Activated naive CD4-positive, alpha-beta T cell treated with anti-CD3 and anti-CD28 coated beads, Interleukin-2, amount 50 U/mL, for 24 hours (primary cell): ENCODE measurements at regions not wholly inside any gene's neighbourhood (a gene's known extent, or its start where the extent isn't known, plus 50 kb on each side); places are given as distances from the start of the nearest gene placed in this dataset.

ENCODE experiments used
- H3K27ac Mint-ChIP-seq: one replicate; pipeline ENCODE4 v1.8.0; 2021; ENCODE audit warnings: mild to moderate bottlenecking, mixed read lengths
- H3K27me3 Mint-ChIP-seq: one replicate; pipeline ENCODE4 v1.8.0; 2021; ENCODE audit warnings: mixed read lengths
- H3K36me3 Mint-ChIP-seq: one replicate; pipeline ENCODE4 v1.8.0; 2021; ENCODE audit warnings: mixed read lengths
- H3K4me1 Mint-ChIP-seq: one replicate; pipeline ENCODE4 v1.8.0; 2021; ENCODE audit warnings: mixed read lengths
- H3K4me3 Mint-ChIP-seq: one replicate; pipeline ENCODE4 v1.8.0; 2021; ENCODE audit warnings: mild to moderate bottlenecking, mixed read lengths
- H3K9me3 Mint-ChIP-seq: one replicate; pipeline ENCODE4 v1.8.0; 2021; ENCODE audit warnings: mixed read lengths

DNA sequence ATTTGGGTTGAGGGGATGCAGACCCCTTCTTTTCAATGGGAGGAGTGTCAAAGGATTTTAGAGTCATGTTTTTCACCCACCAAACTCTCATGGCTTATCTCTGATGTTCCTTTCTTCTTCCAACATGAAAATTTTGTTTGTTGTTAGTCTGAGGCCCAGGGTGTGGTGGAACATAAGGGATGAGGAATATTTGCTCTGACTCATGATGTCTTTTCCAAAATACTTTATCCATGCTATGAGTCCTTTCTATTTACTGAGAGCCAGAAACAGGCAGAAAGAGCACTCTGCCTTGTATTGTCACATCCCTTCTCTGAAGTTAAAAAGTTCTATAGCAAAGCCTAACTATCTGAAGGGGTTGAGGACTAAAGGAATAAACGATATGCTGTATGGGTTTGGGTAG lies 61.6 kb upstream of the GYPA start:
- Mint-ChIP-seq H3K27ac (no peak overlapping the region), H3K9me3 (no peaks in the 10 kb centered on the region), H3K4me3 (no peak overlapping the region), H3K36me3 (no peaks in the 10 kb centered on the region), H3K4me1 (no peaks in the 10 kb centered on the region), H3K27me3 (no peaks in the 10 kb centered on the region)

- H3K9me3 Mint-ChIP-seq, result no peaks in the 10 kb centered on the region
- H3K4me1 Mint-ChIP-seq, result no peaks in the 10 kb centered on the region
- H3K27ac Mint-ChIP-seq, result no peak overlapping the region
- H3K36me3 Mint-ChIP-seq, result no peaks in the 10 kb centered on the region
- no peak overlapping the region for H3K4me3 Mint-ChIP-seq
- no peaks in the 10 kb centered on the region for H3K27me3 Mint-ChIP-seq
These were observed 62.6 kb upstream of the GYPA start for GRCh38 chr4:144203155-144203554.

- no peaks in the 10 kb centered on the region for H3K4me1 Mint-ChIP-seq
- H3K27ac Mint-ChIP-seq, result no peak overlapping the region
- no peaks in the 10 kb centered on the region for H3K36me3 Mint-ChIP-seq
- no peak overlapping the region for H3K4me3 Mint-ChIP-seq
- no peaks in the 10 kb centered on the region for H3K27me3 Mint-ChIP-seq
- H3K9me3 Mint-ChIP-seq, result no peaks in the 10 kb centered on the region
These were observed 63.9 kb upstream of the GYPA start for GRCh38 chr4:144204431-144204830.

- Mint-ChIP-seq H3K4me1 (no peaks in the 10 kb centered on the region), H3K36me3 (no peaks in the 10 kb centered on the region), H3K4me3 (no peak overlapping the region), H3K27me3 (no peaks in the 10 kb centered on the region), H3K27ac (no peak overlapping the region), H3K9me3 (no peaks in the 10 kb centered on the region)
These were observed 66.2 kb upstream of the GYPA start for GRCh38 chr4:144206711-144207110.

DNA sequence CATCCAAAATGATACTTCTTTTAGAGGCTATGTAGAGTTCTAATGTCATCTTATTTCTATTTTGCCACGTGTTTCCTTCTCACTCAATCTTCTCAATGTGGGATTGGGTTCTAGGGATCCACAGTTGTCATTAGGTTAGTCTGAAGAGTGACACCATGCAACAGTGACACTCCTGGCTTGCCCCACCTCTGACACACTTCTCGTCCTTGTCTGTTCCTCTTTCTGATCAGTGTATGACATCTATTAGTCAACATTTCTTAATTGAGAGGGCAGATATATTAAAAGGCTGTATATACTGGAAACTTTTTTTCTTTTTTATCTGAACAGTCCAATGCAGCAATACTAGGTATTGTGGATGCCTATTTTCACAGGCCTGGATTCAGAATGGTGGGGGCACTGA lies 67.6 kb upstream of the GYPA start:
- no peaks in the 10 kb centered on the region for H3K9me3 Mint-ChIP-seq
- H3K4me1 Mint-ChIP-seq, result no peaks in the 10 kb centered on the region
- no peak overlapping the region for H3K27ac Mint-ChIP-seq
- H3K27me3 Mint-ChIP-seq, result no peaks in the 10 kb centered on the region
- no peaks in the 10 kb centered on the region for H3K36me3 Mint-ChIP-seq
- no peak overlapping the region for H3K4me3 Mint-ChIP-seq

DNA sequence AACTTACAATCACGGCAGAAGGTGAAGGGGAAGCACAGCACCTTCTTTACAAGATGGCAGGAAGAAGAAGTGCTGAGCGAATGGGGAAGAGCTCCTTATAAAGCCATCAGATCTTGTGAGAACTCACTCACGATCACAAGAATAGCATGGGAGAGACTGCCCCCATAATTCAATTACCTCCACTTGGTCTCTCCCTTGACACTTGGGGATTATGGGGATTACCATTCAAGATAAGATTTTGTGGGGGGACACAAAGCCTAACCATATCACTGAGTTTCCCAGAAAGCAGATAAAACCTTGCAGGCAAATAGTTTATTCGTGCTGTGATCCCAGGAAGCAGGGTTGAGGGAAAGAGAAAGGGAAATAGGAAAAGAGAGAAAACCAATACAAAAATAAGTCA lies 69.0 kb upstream of the GYPA start:
- H3K27ac Mint-ChIP-seq, result no peak overlapping the region
- H3K4me1 Mint-ChIP-seq, result no peaks in the 10 kb centered on the region
- H3K36me3 Mint-ChIP-seq, result no peaks in the 10 kb centered on the region
- H3K9me3 Mint-ChIP-seq, result no peaks in the 10 kb centered on the region
- H3K27me3 Mint-ChIP-seq, result no peaks in the 10 kb centered on the region
- no peak overlapping the region for H3K4me3 Mint-ChIP-seq

DNA sequence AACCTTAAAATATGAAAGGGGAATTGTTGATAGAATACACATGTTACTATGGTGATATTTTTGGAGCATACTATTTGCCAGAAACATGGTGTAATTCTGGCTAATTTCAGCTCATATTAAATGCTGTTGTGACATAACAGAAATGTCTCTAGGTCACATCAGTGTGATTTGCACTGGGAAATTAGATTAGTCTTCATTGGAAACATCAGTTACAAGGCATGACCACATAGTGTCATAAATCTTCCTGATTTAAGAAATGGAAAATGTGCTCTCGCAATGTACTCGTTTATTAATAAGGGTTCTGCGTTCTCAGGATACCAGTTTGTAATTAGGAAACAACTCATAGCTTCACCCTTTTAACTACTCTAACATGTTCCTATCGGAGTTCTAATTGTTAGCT lies 72.9 kb upstream of the GYPA start:
- H3K27ac Mint-ChIP-seq, result no peak overlapping the region
- no peaks in the 10 kb centered on the region for H3K27me3 Mint-ChIP-seq
- no peaks in the 10 kb centered on the region for H3K4me1 Mint-ChIP-seq
- H3K36me3 Mint-ChIP-seq, result no peaks in the 10 kb centered on the region
- no peaks in the 10 kb centered on the region for H3K9me3 Mint-ChIP-seq
- no peak overlapping the region for H3K4me3 Mint-ChIP-seq

DNA sequence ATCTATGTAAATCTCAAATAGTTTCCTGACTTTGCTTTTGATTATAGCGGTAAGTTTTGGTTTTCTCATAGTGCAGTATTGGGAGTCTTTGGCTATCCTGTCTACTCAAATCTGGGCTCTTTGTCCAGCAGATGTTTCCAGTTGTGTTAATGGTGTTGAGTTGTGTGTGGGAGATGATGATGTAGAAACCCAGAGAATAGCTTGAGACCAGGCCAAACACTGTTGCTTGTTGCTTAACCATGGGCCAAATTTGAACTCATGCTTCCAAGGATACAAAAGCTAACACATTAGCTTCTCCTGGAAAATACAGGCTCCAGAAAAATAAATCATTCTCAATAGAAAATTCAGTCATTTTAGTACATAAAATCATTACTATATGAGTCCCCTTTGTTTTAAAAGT lies 82.6 kb upstream of the GYPA start:
- Mint-ChIP-seq H3K9me3 (no peaks in the 10 kb centered on the region), H3K27me3 (peaks cover 4% of the 10 kb centered on the region), H3K4me3 (no peak overlapping the region), H3K4me1 (no peaks in the 10 kb centered on the region), H3K27ac (no peak overlapping the region), H3K36me3 (no peaks in the 10 kb centered on the region)

GRCh38 chr4:144223661-144224060 lies 83.1 kb upstream of the GYPA start:
- H3K4me3 Mint-ChIP-seq, result no peak overlapping the region
- no peaks in the 10 kb centered on the region for H3K4me1 Mint-ChIP-seq
- peaks cover 4% of the 10 kb centered on the region for H3K27me3 Mint-ChIP-seq
- H3K9me3 Mint-ChIP-seq, result no peaks in the 10 kb centered on the region
- H3K27ac Mint-ChIP-seq, result no peak overlapping the region
- H3K36me3 Mint-ChIP-seq, result no peaks in the 10 kb centered on the region

DNA sequence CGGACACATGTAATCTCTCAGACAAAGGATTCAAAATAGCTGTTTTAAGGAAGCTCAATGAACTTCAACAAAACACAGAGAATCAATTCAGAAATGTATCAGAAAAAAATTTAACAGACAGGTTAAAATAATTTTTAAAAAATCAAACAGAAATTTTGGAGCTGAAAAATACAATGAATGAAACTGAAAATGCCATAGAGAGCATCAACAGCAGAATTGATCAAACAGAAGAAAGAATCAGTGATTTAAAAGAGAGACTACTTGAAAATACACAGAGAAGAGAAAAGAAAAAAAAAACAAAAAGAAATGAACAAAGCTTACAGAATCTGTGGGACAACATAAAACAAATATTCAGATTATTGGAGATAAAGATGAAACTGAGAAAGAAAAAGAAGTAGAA lies 118.8 kb upstream of the GYPA start:
- Mint-ChIP-seq H3K4me1 (no peaks in the 10 kb centered on the region), H3K27me3 (peaks cover 2% of the 10 kb centered on the region), H3K9me3 (peaks cover 18% of the 10 kb centered on the region), H3K36me3 (no peaks in the 10 kb centered on the region), H3K27ac (no peak overlapping the region), H3K4me3 (no peak overlapping the region)

DNA sequence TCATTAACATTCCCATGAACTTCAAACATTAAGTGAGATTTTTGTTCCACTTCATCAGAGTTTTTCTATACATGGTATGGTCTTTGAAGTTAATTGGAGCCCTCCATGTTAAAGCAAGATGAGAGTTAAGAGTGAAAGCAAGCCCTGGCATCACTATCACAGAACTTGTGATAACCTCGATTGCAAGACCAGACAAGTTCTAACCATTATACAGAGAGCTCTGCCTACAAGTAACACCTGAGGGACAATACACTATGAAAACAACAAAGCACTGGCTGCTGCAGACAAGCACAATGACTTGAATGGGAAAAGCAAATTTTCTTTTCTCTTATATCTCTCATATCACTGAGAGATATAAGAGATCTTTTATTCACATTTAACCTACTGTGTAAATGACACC lies 126.6 kb upstream of the GYPA start:
- H3K9me3 Mint-ChIP-seq, result peaks cover 3% of the 10 kb centered on the region
- no peak overlapping the region for H3K27ac Mint-ChIP-seq
- no peak overlapping the region for H3K4me3 Mint-ChIP-seq
- no peaks in the 10 kb centered on the region for H3K27me3 Mint-ChIP-seq
- no peaks in the 10 kb centered on the region for H3K4me1 Mint-ChIP-seq
- H3K36me3 Mint-ChIP-seq, result no peaks in the 10 kb centered on the region

- H3K4me3 Mint-ChIP-seq, result no peak overlapping the region
- H3K36me3 Mint-ChIP-seq, result no peaks in the 10 kb centered on the region
- H3K27me3 Mint-ChIP-seq, result no peaks in the 10 kb centered on the region
- no peak overlapping the region for H3K27ac Mint-ChIP-seq
- H3K4me1 Mint-ChIP-seq, result no peaks in the 10 kb centered on the region
- no peaks in the 10 kb centered on the region for H3K9me3 Mint-ChIP-seq
These were observed 140.2 kb upstream of the GYPA start for GRCh38 chr4:144280688-144281087.

- H3K4me1 Mint-ChIP-seq, result no peaks in the 10 kb centered on the region
- no peak overlapping the region for H3K4me3 Mint-ChIP-seq
- no peak overlapping the region for H3K27ac Mint-ChIP-seq
- no peaks in the 10 kb centered on the region for H3K9me3 Mint-ChIP-seq
- H3K36me3 Mint-ChIP-seq, result no peaks in the 10 kb centered on the region
- H3K27me3 Mint-ChIP-seq, result peaks cover 3% of the 10 kb centered on the region
These were observed 143.0 kb upstream of the GYPA start for GRCh38 chr4:144283526-144283925.

DNA sequence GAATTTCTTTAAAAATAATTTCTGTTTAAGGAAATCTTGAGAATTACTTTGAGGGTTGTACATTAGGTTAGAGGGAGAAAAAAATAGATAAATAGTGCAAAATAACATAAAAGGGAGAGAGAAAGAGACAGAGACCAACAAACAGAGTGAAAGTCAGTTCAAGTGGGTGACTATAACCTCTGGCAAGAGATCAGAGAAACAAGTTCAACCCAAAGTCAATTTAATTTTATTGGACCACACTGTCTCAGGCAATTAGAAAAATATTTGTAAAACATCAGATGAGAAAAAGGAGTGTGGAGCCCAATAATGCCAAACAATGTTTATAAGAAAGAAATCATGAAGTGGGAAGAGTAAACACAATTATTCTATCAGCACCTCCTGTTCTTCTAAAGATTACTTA lies 143.5 kb upstream of the GYPA start:
- Mint-ChIP-seq H3K4me3 (no peak overlapping the region), H3K4me1 (no peaks in the 10 kb centered on the region), H3K9me3 (no peaks in the 10 kb centered on the region), H3K27me3 (peaks cover 3% of the 10 kb centered on the region), H3K27ac (no peak overlapping the region), H3K36me3 (no peaks in the 10 kb centered on the region)

- Mint-ChIP-seq H3K27me3 (peaks cover 3% of the 10 kb centered on the region), H3K4me3 (no peak overlapping the region), H3K36me3 (no peaks in the 10 kb centered on the region), H3K27ac (no peak overlapping the region), H3K4me1 (no peaks in the 10 kb centered on the region), H3K9me3 (no peaks in the 10 kb centered on the region)
These were observed 147.7 kb upstream of the GYPA start for GRCh38 chr4:144288011-144288903.

DNA sequence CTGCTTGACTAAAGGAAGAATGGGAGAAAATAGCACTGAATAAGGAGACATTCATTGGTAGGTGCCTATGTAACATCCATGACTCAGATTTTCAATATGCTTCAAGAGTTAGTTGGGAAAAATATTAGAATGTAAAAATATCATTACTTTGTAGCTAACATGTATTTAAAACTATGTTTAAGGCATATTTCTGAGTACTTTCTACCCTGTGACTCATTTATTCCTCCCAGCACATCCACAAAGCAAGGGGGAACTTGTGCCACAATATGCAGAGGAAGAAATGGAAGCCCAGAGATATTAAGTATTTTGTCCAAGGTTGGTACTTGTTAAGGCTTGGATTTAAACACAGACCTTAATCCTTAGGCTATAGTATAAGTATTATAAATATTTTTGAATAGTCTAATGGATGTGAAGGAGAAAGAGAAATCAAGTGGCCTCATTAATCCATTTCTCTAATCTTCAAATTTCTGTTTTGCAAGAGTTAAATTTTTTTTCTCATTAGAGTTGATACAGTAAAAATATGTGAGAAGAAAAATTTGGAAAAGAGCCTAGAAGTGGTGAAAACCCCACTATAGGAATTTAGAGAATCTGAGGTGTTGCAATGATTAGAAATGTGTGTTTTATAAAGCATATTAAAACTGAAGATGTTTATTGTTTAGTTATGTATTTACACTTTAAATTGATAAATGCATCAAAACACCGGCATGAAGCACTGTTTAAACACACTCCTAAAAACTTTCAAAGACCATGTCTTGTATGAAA lies 149.3 kb upstream of the GYPA start:
- Mint-ChIP-seq H3K9me3 (no peaks in the 10 kb centered on the region), H3K36me3 (no peaks in the 10 kb centered on the region), H3K27ac (no peak overlapping the region), H3K4me1 (no peaks in the 10 kb centered on the region), H3K4me3 (no peak overlapping the region), H3K27me3 (peaks cover 3% of the 10 kb centered on the region)
